A549 (cell line): ENCODE measurements at regions not wholly inside any gene's neighbourhood (a gene's known extent, or its start where the extent isn't known, plus 50 kb on each side); places are given as distances from the start of the nearest gene placed in this dataset.

ENCODE experiments used
- ATAC-seq, 2 experiments: fragments of 200-7000 bp in 1 of 2; fragments of >200 bp in 1 of 2; cut with Nextera tagmentation in 1 of 2; cut with Tn5 transposase in 1 of 2; 3 replicates each; pipeline versions ENCODE4 v1.8.0 to v1.9.1; 2018 to 2020; ENCODE audit warnings: mild to moderate bottlenecking in 1 of 2, moderate library complexity in 1 of 2
- CTCF ChIA-PET: fragments of 300-600 bp; sonication (Branson Sonifier 250); formaldehyde crosslinking; extraction: SDS; loops from one replicate; lab custom pipeline; 2021; ENCODE audit warnings: antibody characterized with exemption, inconsistent platforms; lab: Yijun Ruan, JAX
- POLR2A ChIA-PET: fragments of 350-600 bp; formaldehyde crosslinking; extraction: SDS; loops from one replicate; lab custom pipeline; 2021; ENCODE audit warnings: antibody characterized with exemption, inconsistent platforms; lab: Yijun Ruan, JAX
- DNase-seq, 2 experiments: peaks; one replicate each; pipeline versions ENCODE4 v3.0.0 to v3.0.0-alpha.2; 2011 to 2016; ENCODE audit warnings: low read depth in 1 of 2, low spot score in 1 of 2
- FAIRE-seq: peaks from 2 replicates; lab custom pipeline; 2011; peaks lifted over from hg19 to GRCh38; lab: Jason Lieb, UNC
- H3K27ac ChIP-seq, 2 experiments: fragments of >200 bp; sonication (Bioruptor Twin); formaldehyde crosslinking; 3 replicates each; pipeline ENCODE4 v1.5.1; 2016 to 2017
- H3K4me1 ChIP-seq: fragments of >200 bp; sonication (Bioruptor Twin); formaldehyde crosslinking; 3 replicates; pipeline ENCODE4 v1.6.1; 2016
- H3K4me2 ChIP-seq: fragments of >200 bp; sonication (Bioruptor Twin); formaldehyde crosslinking; 3 replicates; pipeline ENCODE4 v1.6.1; 2016
- H3K4me3 ChIP-seq: fragments of >200 bp; sonication (Bioruptor Twin); formaldehyde crosslinking; 3 replicates; pipeline ENCODE4 v1.5.1; 2016
- H3K9me3 ChIP-seq: fragments of >200 bp; sonication (Bioruptor Twin); formaldehyde crosslinking; 3 replicates; pipeline ENCODE4 v1.6.1; 2016
- BHLHE40 ChIP-seq: IDR thresholded peaks from 2 replicates; pipeline ENCODE4 v1.6.1; 2012; ENCODE audit warnings: low read depth, low read length, inconsistent platforms
- CBX2 ChIP-seq: fragments of 200-600 bp; sonication (generic); IDR thresholded peaks from 2 replicates; pipeline ENCODE4 v1.6.1; 2016; ENCODE audit warnings: low read depth, mild to moderate bottlenecking, borderline replicate concordance
- CHD2 ChIP-seq: fragments of 150-350 bp; IDR thresholded peaks from 2 replicates; pipeline ENCODE4 v1.6.1; 2014; ENCODE audit warnings: low read length; ENCODE audit not compliant: partially characterized antibody
- EHMT2 ChIP-seq: fragments of 200-600 bp; sonication (generic); IDR thresholded peaks from 2 replicates; pipeline ENCODE4 v1.6.1; 2016; ENCODE audit warnings: antibody characterized with exemption, low read depth, mild to moderate bottlenecking, moderate library complexity
- EP300 ChIP-seq, 2 experiments: fragments of >200 bp; sonication (Bioruptor Twin); formaldehyde crosslinking; IDR thresholded peaks; 2 replicates in 1 of 2; 3 replicates in 1 of 2; pipeline ENCODE4 v1.6.1; 2016 to 2017
- FOSL2 ChIP-seq, 2 experiments: fragments of 450-650 bp in 1 of 2; fragments of >200 bp in 1 of 2; sonication (Bioruptor Twin) in 1 of 2; formaldehyde crosslinking; IDR thresholded peaks; 2 replicates each; pipeline versions ENCODE4 v1.5.0 to v1.6.1; 2016 to 2020; ENCODE audit warnings: mild to moderate bottlenecking in 1 of 2, moderate library complexity in 1 of 2
- GATA3 ChIP-seq: IDR thresholded peaks from 2 replicates; pipeline ENCODE4 v1.6.1; 2012; ENCODE audit warnings: borderline replicate concordance
- HDAC2 ChIP-seq: fragments of 200-600 bp; sonication (generic); IDR thresholded peaks from 2 replicates; pipeline ENCODE4 v1.6.1; 2016
- HOXA7 ChIP-seq: fragments of 250-450 bp; sonication (Bioruptor Pico); IDR thresholded peaks from 2 replicates; pipeline ENCODE4 v1.5.0; 2020; ENCODE audit warnings: mild to moderate bottlenecking, moderate library complexity
- HOXB13 ChIP-seq: fragments of 250-450 bp; sonication (Bioruptor Pico); IDR thresholded peaks from 2 replicates; pipeline ENCODE4 v1.5.0; 2020; ENCODE audit warnings: low read depth, mild to moderate bottlenecking, moderate library complexity
- HOXB5 ChIP-seq: fragments of 250-450 bp; sonication (Bioruptor Pico); IDR thresholded peaks from 2 replicates; pipeline ENCODE4 v1.5.0; 2020; ENCODE audit warnings: mild to moderate bottlenecking, moderate library complexity
- JUN ChIP-seq, 2 experiments: fragments of >200 bp; sonication (Bioruptor Twin); formaldehyde crosslinking; IDR thresholded peaks; 2 replicates in 1 of 2; 3 replicates in 1 of 2; pipeline ENCODE4 v1.6.1; 2016 to 2017
- JUNB ChIP-seq: fragments of >200 bp; sonication (Bioruptor Twin); formaldehyde crosslinking; IDR thresholded peaks from 2 replicates; pipeline ENCODE4 v1.6.1; 2016
- MYC ChIP-seq: IDR thresholded peaks from 2 replicates; pipeline ENCODE4 v1.6.1; 2012; ENCODE audit warnings: mild to moderate bottlenecking, inconsistent platforms, low read length, improper control_type of control experiment, borderline replicate concordance
- POLR2A ChIP-seq: IDR thresholded peaks from 2 replicates; pipeline ENCODE4 v1.6.1; 2012; ENCODE audit warnings: mild to moderate bottlenecking, low read length
- POLR2AphosphoS2 ChIP-seq: conservative IDR thresholded peaks from 2 replicates; pipeline ENCODE4 v1.6.1; 2012; ENCODE audit warnings: low read length, improper control_type of control experiment, inconsistent platforms
- RCOR1 ChIP-seq: fragments of 150-350 bp; IDR thresholded peaks from 2 replicates; pipeline ENCODE4 v1.6.1; 2014; ENCODE audit warnings: antibody characterized with exemption, low read length, low read depth
- SMC3 ChIP-seq: fragments of >200 bp; sonication (Bioruptor Twin); formaldehyde crosslinking; IDR thresholded peaks from 3 replicates; pipeline ENCODE4 v1.6.1; 2018; ENCODE audit warnings: inconsistent platforms
- TP53 ChIP-seq: fragments of 250-450 bp; sonication (Bioruptor Pico); IDR thresholded peaks from 2 replicates; pipeline ENCODE4 v1.5.0; 2021; ENCODE audit warnings: mild to moderate bottlenecking, moderate library complexity
- ZSCAN20 ChIP-seq: fragments of 250-450 bp; sonication (Bioruptor Pico); IDR thresholded peaks from 2 replicates; pipeline ENCODE4 v1.8.0; 2022; ENCODE audit warnings: mild to moderate bottlenecking, moderate library complexity
- WGBS: methylation state at CpG from one replicate; pipeline ENCODE4 v1.1.6; 2017; ENCODE audit errors: missing lambda C conversion rate; 5-methylcytosine and 5-hydroxymethylcytosine counted together
- TF ChIP-seq, protein P1 (sequence below): IDR thresholded peaks from 2 replicates; pipeline ENCODE4 v1.6.1; 2012; ENCODE audit warnings: low read depth, borderline replicate concordance
- TF ChIP-seq, protein P2 (sequence below): IDR thresholded peaks from 2 replicates; pipeline ENCODE4 v1.6.1; 2012
- TF ChIP-seq, protein P3 (sequence below): fragments of 250-450 bp; sonication (Bioruptor Pico); IDR thresholded peaks from 2 replicates; pipeline ENCODE4 v1.5.0; 2020; ENCODE audit warnings: low read depth, mild to moderate bottlenecking, moderate library complexity

GRCh38 chr5:12177225-12177624 is 273.0 kb upstream of the CTNND2 start:
- DNase-seq (no peak), FAIRE-seq (no peak), ATAC-seq (no peak)
- H3K27ac ChIP-seq, result no peak overlapping the region
- no peak overlapping the region for H3K4me2 ChIP-seq
- no peaks in the 10 kb centered on the region for H3K4me1 ChIP-seq
- H3K4me3 ChIP-seq, result no peak overlapping the region
- H3K9me3 ChIP-seq, result no peaks in the 10 kb centered on the region
- POLR2A ChIA-PET, result no interaction called here
- no peak for TF ChIP-seq POLR2AphosphoS2
- no peak for TF ChIP-seq MYC
- TF ChIP-seq, protein P1, sequence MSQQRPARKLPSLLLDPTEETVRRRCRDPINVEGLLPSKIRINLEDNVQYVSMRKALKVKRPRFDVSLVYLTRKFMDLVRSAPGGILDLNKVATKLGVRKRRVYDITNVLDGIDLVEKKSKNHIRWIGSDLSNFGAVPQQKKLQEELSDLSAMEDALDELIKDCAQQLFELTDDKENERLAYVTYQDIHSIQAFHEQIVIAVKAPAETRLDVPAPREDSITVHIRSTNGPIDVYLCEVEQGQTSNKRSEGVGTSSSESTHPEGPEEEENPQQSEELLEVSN, result no peak
- no peak for TF ChIP-seq CHD2
- no peak for TF ChIP-seq JUN (IDR thresholded peaks at IDR 0.05)
- TF ChIP-seq JUNB, result no peak
- no peak for TF ChIP-seq TP53
- no peak for TF ChIP-seq GATA3
- TF ChIP-seq RCOR1, result no peak
- no peak for TF ChIP-seq CBX2
- no peak for TF ChIP-seq ZSCAN20 (CRISPR knock-in tag)
- TF ChIP-seq SMC3, result no peak
- TF ChIP-seq HOXB5 (CRISPR knock-in tag), result no peak
- no peak for TF ChIP-seq HDAC2
- TF ChIP-seq, protein P2, sequence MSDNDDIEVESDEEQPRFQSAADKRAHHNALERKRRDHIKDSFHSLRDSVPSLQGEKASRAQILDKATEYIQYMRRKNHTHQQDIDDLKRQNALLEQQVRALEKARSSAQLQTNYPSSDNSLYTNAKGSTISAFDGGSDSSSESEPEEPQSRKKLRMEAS, result no peak
- TF ChIP-seq POLR2A, result no peak
- CTCF ChIA-PET, result interaction anchor here (0.6 kb wide), 1 partner anchor 458 kb away, joined by 4 read pairs; no protein-coding TSS in a partner anchor

GRCh38 chr5:12175914-12176585 is 271.8 kb upstream of the CTNND2 start:
- no peak for FAIRE-seq
- no peak for TF ChIP-seq POLR2A
- TF ChIP-seq HDAC2, result no peak
- Histone ChIP-seq H3K4me2 (no peak overlapping the region), H3K4me1 (no peaks in the 10 kb centered on the region), H3K4me3 (no peak overlapping the region), H3K9me3 (no peaks in the 10 kb centered on the region), H3K27ac (no peak overlapping the region)
- 6% methylated on average over 4 of the region's 4 CpGs for WGBS
- no peak for ATAC-seq
- CTCF ChIA-PET, result no interaction called here
- no peak for DNase-seq
- POLR2A ChIA-PET, result no interaction called here

- H3K9me3 ChIP-seq, result no peaks in the 10 kb centered on the region
- no peak for FAIRE-seq
- ChIA-PET CTCF (no interaction called here), POLR2A (no interaction called here)
- 15% methylated on average over 2 of the region's 2 CpGs for WGBS
- TF ChIP-seq HOXB13 (CRISPR knock-in tag), result no peak
- no peak for TF ChIP-seq HOXA7 (CRISPR knock-in tag)
- no peak for TF ChIP-seq EHMT2
- TF ChIP-seq, protein P3, sequence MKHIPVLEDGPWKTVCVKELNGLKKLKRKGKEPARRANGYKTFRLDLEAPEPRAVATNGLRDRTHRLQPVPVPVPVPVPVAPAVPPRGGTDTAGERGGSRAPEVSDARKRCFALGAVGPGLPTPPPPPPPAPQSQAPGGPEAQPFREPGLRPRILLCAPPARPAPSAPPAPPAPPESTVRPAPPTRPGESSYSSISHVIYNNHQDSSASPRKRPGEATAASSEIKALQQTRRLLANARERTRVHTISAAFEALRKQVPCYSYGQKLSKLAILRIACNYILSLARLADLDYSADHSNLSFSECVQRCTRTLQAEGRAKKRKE (CRISPR knock-in tag), result no peak
- no peak for TF ChIP-seq FOSL2 (IDR thresholded peaks at IDR 0.05)
- no peak for TF ChIP-seq FOSL2 (CRISPR knock-in tag; IDR thresholded peaks at IDR 0.05)
- TF ChIP-seq ZSCAN20 (CRISPR knock-in tag), result no peak
- TF ChIP-seq EP300 (IDR thresholded peaks at IDR 0.05), result no peak
- no peak for TF ChIP-seq BHLHE40
- ATAC-seq, result no peak
- no peak overlapping the region for H3K4me3 ChIP-seq
- no peak for DNase-seq
- no peak overlapping the region for H3K4me2 ChIP-seq
- no peaks in the 10 kb centered on the region for H3K4me1 ChIP-seq
- H3K27ac ChIP-seq, result no peak overlapping the region
Observed at GRCh38 chr5:12174734-12175133, 270.5 kb upstream of the CTNND2 start.
